Stimulated activated CD8-positive, alpha-beta memory T cell treated with anti-CD3 and anti-CD28 coated beads, Interleukin-4, amount 100 ng/mL, for 24 hours (primary cell): ENCODE measurements at regions not wholly inside any gene's neighbourhood (a gene's known extent, or its start where the extent isn't known, plus 50 kb on each side); places are given as distances from the start of the nearest gene placed in this dataset.
"Not testable (repeated sequence)": the region's sequence is repeated elsewhere in the genome, so short reads cannot be mapped to it uniquely, and the experiment has no call there.

Experiments
- DNase-seq: peaks from one replicate; pipeline ENCODE4 v3.0.0-alpha.2; 2020; ENCODE audit warnings: low read depth

DNA sequence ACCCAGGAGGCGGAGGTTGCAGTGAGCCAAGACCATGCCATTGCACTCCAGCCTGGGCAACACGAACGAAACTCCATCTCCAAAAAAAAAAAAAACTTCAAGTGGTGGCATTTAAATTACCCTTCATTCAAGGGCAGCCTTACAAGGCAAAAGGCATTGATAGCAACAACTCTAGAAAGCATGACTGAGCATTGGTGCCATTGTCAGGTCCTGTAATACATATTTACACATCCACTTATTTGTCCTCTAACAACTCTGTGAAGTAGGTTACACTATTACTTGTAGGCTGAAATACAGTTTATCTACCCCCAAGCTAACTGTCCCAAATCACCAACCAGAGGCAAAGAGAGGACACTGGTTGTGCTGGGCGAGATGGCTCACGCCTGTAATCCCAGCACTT, 52.7 kb upstream of the LARP1 start:
- no peak for DNase-seq

DNA sequence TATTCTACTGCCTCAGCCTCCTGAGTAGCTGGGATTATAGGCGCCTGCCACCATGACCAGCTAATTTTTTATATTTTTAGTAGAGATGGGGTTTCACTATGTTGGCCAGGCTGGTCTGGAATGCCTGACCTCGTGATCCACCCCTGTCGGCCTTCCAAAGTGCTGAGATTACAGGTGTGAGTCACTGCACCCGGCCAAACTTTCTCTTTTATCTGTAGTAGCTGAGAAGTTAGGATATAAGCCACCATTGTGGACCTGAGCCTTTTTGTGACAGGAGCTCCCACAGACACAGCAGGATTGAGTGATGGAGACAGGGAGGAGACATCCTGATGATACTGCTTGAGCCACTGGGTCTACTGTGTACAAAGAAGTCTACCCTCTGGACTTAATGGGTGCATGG, 53.5 kb upstream of the LARP1 start:
- not testable (repeated sequence) for DNase-seq

DNA sequence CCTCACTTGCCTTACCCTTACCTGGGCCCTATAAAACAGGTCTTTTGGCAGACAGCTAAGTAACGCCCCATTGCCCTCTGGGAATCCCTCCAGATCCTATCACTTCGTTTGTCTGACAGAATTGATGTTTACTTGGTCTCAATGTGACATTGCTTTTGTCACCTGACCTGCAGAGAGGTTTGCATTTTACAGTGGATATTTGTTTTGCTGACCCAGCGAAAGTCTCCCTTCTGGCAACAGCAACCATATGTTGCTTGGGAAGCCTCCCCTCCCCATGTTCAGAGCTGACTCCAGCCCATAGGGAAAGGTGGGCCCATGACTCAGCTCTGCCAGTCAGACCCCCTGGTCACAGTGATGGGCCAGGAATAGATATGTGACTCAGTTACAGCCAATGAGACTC, 54.0 kb upstream of the LARP1 start:
- no peak for DNase-seq

DNA sequence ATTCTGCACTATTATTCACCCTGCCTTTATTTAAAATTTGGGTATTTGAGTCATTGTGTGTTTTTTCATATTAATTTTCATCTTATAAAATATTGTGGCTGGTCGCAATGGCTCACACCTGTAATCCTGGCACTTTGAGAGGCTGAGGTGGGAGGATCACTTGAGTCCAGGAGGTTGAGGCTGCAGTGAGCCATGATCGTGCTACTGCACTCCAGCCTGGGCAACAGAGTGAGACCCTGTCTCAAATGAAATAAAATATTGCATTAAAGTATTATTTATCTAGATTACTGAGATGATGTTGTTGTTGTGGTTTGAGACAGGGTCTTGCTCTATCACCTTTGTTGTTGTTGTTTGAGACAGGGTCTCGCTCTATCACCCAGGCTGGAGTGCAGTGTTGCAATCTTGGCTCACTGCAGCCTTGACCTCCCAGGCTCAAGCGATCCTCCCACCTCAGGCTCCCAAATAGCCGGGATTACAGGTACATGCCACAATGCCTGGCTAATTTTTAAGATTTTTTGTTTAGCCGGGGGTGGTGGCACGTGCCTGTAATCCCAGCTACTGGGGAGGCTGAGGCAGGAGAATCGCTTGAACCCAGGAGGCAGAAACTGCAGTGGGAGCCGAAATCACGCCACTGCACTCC, 54.8 kb upstream of the LARP1 start:
- not testable (repeated sequence) for DNase-seq

DNA sequence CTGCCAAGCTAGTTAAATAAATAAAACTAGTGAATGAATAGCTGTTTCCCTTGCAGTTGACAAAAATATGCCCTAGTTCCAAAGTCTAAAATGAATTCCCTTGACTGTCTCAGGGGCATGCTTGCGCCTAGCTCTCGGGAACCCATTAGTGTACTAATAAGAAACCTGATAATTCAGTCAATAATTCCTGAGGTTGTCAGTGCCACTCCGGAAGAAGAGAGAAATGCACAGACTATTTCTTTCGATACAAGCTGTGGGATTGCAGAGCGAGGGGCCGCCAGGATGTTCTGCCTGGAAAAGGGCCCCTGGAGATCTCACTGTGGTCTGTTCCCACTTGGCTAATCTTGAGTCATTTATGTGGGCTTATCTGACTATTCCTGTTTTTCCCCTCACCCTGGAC, 56.4 kb upstream of the LARP1 start:
- DNase-seq = no peak

DNA sequence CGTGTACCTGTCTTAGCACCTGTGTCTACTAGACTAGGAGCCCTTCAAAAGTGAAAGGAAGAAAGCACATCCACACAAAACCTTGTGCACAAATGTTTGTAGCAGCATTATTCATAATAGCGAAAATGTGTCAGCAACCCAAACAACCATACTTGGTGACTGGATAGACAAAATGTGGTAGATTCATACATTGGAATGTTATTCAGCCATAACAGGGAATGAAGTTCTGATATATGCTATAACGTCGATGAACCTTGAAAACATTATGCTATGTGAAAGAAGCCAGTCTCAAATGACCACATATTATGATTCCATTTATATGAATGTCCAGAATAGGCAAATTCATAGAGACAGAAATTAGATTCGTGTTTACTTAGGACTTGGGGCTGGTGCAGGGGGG, 57.8 kb upstream of the LARP1 start:
- no peak for DNase-seq

DNA sequence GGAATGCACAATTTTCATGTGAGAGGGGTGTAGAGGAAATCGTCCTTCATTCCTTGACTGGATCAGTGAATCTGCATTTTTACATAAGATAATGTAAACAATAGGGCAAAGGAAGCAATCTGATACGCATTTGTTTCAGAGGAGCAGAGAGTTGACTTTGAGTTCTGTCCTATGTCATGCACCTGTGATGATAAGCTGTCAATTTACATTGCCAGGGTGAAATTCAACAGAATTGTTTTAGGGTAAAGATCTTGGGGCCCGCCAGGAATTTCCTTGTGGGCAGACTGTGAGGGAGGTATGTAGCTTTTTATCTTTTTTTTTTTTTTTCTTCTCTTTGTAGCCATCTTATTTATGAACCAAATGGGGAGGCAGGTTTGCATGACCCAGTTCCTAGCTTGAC, 58.3 kb upstream of the LARP1 start:
- DNase-seq = no peak

DNA sequence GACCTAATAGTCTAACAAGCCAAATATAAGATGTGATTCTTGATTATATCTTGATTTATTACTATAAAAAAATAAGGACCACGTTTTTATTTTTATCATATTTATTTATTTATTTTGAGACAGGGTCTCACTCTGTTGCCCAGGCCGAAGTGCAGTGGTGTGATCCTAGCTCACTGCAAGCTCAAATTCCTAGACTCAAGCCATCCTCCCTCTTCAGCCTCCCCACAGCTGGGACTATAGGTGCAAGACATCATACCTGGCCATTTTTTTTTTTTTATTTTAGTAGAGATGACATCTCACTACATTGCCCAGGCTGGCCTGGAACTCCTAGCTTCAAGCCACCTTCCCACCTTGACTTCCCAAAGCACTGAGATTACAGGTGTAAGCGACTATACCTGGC, 61.0 kb upstream of the LARP1 start:
- DNase-seq = no peak

DNA sequence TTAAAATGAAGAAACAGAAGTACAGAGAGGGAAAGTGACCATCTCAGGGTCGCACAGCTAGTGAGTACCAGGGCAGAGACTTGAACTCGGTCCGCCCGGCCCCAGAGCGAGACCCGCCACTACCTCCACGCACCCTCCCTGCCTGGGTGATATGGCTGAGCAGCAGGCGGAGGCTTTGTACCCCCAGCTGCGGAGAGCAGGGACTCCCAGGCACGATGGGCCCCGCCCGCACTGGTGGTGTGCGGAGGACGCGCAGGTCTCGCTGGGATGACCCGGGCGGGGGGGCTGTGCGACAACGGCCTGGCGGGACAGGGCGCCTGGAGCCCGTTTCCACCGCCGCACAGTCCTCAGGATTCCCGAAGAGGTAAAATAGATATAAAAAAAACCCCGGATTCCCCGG, 64.7 kb upstream of the LARP1 start:
- no peak for DNase-seq

DNA sequence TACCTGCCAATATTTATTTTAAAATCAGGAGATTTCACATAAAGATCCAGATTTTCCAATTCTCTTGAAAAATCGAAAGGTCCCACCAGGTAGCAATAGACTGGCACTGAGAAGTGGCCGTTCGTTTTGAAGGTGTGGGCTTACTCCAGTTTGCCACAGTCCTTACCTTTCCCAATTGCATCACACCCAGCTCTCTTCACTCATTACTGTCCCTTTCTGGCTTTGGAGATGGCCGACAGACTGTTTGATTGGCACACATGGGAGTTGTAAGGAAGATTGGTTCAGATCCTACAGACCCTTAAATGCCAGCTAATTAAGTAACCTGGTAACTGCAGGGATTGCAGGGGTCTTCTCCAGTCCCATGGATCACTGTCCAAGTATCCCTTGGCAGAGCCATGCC, 68.7 kb upstream of the LARP1 start:
- no peak for DNase-seq

DNA sequence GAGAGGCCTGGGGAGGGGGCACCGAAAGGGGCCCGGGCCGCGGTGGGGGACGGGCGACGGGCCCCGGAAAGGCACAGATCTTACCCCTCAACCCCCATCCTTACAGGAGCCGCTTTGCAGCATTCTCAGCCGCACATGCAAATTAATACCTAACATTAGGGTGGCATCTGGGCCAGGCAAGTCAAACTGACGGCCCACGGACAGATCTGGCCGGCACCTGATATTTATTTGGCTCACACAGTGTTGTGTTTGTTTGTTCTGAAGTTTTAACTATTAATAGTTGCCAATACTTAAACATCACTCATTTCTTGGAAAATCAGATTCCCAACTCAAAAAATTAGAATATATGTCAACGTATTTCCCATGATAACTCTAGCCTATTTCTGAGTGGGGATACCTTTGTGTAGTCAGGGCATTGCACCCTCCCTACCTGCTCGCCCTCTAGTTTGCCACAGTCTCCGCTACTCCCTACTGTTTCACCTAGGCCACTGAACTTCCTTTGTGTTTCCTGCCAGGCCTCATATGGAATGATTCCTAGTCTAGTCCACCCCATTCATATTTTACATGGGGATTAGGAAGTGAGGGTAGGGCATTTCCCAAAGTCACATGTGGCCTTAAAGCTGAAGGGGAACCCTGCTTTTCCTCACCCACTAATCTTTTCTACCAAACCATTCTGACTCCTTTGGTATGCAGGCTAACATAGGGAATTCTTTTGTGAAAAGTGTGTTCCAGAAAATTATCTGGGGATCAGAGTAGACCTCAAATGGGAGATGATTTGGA, 71.9 kb upstream of the LARP1 start:
- DNase-seq = no peak

DNA sequence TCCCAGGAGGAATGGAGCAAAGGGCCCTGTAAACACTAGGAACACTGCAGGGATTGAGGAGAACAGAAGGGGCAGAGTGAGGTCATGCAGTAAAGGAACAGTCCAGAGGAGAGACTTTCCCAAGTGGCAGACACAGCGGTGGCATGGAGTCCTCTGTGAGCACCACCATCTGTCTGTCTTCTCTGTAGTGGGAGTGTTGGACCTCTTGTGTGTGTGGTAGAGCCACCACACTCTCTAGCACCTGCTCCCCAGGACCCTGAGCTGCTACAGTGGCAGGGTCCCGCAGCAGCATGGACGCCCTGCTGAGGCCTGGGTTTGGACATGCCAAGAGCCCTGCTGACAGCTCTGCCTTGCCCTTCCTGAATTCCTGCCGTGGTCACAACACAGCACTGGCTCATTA, 75.7 kb upstream of the LARP1 start:
- DNase-seq = no peak

DNA sequence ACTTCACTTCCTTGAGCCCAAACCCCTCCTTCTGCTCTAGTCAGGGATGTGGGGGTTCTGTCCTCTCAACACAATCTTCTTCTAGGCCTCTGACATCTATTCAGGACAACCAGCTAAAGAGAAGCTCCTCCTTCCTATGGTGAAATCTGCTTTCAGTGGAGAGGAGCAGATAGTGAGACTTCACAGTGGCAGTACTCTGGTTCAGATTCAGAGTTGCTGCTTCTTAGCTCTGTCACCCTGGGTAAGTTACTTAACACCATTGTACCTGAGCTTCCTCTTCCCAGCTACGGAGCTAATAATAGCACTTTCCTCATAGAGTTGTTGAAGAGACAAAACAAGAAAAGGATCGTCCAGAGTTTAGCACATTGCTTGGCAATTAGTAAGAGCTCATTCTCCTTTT, 77.3 kb upstream of the LARP1 start:
- no peak for DNase-seq

DNA sequence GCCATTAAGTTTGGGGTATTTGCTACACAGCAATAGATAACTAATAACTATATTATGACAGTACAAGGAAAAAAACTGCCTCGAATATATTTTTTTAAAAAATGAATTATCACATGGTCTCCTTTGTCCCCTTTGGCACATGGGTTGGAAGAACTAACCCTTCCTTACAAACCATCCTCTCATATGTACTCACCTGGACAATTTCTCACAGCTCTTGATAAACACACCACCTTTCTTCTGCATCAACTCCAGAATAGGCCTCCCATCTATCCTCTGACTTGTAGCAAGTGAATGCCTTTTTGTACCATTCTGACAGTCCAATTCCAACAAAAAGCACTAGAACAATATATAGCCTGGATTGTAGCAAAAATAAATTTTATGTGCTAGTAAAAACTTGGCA, 78.7 kb upstream of the LARP1 start:
- no peak for DNase-seq

DNA sequence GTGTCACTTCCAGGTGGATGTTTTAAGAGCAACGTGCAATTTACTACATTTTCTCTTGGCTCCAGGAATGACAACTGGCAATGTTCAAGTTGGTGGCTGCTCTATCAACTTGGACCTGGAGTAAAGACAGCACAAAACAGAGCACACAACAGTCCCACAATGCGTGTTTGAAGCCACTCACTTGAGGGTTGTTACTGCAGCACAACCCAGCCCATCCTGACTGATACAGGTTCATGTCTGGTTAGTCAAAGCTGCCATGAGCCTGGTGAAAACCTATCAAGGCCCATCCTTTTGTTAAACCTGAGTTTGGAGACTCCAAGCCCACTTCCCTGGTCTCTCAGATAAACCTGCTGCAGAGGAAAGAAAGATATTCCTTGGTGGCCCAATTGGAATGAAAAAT, 81.1 kb upstream of the LARP1 start:
- DNase-seq = no peak

DNA sequence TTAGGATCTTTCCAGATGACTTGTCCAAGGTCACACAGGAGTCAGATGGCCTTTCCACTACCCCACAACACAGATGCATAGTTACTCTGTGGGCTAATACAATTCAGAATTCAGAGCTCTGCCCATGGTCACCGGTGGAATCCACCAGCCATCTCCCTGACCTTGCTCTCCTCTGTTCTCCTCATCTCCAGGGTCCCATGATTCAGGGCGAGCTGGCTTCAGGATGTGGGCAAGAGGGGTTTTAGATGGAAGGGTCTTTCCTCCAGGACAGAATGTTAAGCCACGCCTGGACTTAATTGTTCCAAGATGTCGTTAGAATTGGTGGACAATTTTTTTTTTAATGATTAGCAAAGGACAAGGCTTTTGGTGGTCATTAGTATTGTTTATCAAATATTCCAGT, 81.7 kb upstream of the LARP1 start:
- no peak for DNase-seq

DNA sequence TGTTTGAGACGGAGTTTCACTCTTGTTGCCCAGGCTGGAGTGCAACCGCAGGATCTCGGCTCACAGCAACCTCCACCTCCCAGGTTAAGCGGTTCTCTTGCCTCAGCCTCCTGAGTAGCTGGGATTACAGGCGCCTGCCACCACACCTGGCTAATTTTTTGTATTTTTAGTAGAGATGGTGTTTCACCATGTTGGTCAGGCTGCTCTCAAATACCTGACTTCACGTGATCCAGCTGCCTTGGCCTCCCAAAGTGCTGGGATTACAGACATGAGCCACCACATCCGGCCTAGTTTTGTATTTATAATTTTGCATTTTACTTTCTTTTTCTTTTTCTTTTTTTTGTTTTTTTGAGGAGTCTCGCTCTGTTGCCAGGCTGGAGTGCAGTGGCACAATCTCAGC, 85.3 kb upstream of the LARP1 start:
- DNase-seq = not testable (repeated sequence)

DNA sequence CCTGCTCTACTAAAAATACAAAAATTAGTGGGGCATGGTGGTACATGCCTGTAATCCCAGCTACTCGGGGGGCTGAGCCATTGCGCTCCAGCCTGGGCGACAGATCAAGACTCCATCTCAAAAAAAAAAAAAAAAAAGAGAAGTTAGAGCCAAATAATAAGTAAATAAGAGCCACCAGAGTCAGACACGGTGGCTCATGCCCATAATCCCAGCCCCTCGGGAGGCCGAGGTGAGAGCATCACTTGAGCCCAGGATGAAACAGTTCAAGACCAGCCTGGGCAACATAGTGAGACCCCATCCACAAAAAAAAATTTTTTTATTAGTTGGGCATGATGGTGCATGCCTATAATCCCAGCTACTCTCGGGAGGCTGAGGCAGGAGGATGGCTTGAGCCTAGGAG, 85.8 kb upstream of the LARP1 start:
- DNase-seq = no peak

DNA sequence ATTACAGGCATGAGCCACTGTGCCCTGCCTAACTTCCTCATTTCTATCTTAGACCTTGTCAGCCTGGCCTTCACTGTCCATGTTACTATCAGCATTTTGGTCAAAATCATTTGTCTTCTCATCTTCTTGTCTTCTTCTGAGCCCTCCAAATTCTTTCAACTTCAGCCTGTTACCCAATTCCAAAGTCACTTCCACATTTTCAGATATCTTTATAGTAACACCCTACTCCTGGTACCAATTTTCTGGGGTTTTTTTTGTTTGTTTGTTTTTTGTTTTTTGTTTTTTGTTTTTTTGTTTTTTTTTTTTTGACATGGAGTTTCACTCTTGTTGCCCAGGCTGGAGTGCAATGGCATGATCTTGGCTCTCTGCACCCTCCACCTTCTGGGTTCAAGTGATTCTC, 90.3 kb upstream of the LARP1 start:
- no peak for DNase-seq

DNA sequence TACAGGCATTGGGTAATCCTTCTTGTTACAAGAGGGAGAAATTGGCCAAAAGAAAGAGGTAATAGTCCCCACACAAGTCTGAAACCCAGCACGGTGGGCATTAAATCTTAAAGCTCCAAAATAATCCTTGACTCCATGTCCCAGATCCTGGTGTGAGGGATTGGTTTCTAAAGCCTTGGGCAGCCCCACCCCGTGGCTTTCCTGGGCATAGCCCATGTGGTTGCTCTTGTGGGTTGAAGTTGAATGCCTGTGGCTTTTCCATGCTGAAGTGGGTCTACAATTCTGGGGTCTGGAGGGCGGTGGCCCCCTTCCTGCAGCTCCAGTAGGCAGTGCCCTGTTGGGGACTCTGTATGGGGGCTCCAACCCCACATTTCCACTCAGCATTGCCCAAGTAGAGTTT, 91.8 kb upstream of the LARP1 start:
- DNase-seq = no peak

DNA sequence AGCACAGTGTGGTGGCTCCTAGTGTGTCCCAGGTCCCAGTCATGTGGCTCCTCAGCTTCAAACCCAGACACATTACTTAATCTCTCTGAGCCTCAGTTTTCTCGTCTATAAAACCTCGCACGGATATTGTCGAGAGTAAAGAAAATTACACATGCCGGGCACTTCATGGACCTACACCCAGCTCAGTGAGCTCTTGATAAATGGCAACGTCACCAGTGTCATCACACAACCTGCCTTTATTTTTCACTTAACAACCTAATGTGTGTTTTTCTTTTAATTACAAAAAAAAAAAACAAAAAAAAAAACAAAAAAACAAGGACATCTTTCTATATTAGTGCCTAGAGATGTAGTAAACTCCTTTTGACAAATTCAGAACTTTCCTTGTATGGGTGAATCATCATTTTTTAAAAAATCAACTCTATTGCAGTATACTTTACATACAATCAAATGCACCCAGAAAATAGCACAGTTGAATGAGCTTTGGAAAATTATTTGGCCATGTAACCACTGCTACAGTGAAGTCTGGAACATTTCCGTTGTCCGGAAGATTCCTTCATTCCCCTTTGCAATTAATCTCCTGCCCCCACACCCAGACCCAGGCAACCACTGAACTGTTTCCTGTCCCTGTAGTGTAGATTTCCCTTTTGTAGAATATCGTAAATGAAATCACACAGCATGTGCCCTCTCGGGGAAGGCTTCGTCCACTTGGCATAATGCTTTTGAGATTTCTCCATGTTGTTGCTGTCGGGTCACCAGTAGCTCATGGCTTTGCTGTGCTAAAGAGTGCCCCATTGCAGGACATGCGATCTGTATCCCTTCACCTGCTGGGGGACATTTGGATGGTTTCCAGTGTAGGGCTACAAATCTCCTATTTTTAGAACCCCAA, 100.4 kb upstream of the LARP1 start:
- no peak for DNase-seq

DNA sequence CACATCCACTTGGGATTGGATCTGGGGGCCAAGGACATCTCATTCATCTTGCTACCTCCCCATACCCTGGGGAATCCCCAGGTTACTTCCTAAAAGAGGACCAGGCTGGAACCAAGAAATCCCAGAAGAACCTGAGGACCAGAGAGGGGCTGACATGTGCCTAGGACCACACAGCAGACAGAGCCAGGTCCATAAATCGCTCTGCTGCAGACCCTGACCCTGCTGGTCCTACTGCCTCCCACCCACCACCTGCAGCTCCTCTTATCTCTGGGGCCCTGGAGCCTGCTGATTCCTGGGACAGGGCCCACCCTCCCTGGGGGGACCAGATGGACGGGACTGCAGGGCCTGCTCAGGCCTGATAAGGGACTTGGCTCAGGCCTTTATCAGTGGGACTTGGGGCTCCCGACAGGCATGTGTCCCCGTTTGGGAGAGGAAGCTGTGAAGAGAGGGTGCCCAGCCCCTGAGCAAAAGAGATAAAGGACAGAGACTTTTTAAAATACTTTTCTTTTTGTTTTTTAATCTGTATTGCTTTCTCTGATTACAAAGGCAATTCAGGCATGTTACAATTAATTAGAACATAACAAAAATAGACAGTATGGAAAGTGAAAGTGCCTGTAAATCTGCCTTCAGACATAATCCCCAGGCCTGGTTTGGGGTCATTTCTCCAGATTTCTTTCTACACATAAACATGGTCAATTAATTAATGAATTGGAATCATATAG, 101.3 kb upstream of the LARP1 start:
- no peak for DNase-seq

DNA sequence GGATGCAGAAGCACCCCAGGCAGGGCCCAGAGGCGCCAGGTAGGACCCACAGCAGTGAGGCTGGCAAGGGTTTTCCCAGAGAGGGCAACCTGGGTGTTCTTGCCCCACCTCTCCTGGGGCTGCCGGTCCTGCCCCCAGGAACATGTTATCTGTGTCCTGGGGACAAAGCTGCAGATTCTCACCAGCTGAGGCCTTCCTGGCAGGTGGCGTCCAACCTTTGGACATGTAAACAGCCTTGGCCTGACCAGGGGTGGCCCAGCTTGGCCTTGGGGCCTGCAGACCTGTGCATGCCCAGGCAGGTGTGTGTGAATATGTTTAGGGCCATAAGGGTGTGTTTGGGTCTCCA, 101.8 kb upstream of the LARP1 start:
- DNase-seq = no peak
